ENCODE measurements at regions not wholly inside any gene's neighbourhood (a gene's known extent, or its start where the extent isn't known, plus 50 kb on each side); places are given as distances from the start of the nearest gene placed in this dataset.

DNA sequence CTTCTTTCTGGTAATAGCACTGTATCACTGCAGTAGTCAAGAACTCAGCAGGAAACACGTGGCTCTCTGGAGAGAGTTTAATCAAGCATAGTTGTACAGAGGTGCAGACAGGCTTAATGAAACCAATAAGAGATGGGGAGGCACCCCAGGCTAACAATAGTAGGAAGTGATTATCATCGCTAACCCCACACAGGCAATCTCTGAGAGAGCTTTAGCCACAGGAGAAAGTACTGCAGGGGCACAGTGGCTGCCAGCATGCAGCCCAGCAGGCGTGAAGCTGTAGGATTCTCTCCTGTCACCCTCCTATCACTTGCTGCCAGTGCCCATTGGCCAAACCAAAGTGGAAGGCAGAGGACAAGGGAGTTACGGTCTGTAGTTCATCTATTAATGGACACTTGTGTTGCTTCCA lies 450.0 kb upstream of the RASGEF1B start:
- DNase-seq = no peak

GRCh38 chr4:81919810-81920209 lies 448.1 kb upstream of the RASGEF1B start:
- DNase-seq = no peak

DNA sequence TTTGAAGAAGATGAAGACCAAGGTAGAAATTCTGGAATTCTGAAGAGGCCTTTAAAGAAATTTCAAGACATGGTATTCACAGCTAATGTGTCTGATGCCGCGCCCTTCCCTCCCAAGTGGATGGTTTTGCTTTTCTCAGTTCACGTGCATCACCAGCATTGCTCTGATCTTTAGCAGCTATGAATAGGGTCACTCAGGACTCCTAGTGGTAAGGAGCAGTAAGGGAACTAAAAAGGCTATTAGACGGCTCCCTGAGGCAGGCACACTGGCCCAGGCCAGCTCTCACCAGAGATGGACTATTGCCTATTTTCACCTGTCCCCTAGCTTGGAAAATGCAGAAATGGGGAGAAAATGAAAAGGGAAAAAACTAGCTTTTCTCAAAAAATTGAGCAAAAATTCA lies 447.5 kb upstream of the RASGEF1B start:
- DNase-seq = no peak

GRCh38 chr4:81915430-81915829 lies 443.7 kb upstream of the RASGEF1B start:
- DNase-seq = no peak

DNA sequence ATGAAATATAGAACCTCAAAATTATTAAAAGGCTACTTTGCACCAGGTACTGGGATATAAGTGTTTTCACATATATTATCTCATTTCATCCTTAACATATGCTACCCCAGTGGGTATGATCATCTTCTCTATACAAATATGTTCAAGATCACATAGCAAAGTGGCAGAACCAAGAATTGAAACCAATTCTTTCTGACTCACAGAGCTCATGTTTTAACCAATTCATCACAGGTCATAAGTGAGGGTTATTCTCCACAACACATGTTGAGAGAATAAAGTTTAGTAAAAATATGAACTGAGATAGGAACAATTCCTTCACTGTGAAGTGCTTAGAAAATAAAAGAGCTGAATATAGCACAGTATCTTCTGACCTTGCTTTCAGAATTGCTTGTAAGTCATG lies 442.9 kb upstream of the RASGEF1B start:
- DNase-seq = no peak

GRCh38 chr4:81913427-81913879 lies 441.7 kb upstream of the RASGEF1B start:
- DNase-seq = peak; percentile 45

GRCh38 chr4:81912376-81913030 lies 440.8 kb upstream of the RASGEF1B start:
- DNase-seq = no peak

DNA sequence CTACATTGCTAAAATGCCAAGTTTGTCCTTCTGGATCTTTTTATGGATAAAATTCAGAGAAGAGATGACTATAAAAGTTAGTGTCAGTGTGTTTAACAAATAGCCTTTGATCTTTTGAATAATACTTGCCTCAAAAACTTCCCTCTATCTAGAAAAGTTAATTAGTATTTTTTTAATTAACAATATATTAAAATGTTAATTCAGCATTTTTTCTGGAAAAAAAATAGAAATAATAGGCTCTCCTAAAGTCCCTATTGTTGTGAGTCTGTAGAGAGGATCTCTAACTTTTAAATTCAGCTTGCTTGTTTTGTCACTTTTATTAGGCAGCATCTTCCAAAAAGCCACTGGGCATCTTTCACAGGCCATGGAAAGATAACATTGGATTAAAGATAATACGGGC lies 435.2 kb upstream of the RASGEF1B start:
- no peak for DNase-seq

DNA sequence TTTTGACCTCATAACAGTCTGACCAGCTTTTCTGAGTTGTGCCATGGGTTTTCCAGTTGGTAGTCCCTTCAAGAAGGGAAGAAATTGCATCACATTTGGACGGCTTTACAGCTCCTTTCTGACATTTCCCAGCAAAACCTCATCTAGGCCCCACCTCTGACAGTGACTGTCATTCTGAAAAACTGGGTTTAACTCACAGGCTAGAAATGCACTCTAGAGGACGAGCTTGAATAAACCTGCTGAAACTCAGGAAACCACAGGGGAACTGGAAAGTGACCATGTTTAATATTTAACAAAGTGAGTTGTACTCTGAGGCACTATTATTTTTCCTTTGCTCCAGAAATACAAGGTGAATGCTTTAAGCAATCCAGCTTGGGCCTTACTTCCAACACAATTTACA lies 434.3 kb upstream of the RASGEF1B start:
- no peak for DNase-seq

- DNase-seq = no peak
Measured at GRCh38 chr4:81904121-81904520, 432.4 kb upstream of the RASGEF1B start.

DNA sequence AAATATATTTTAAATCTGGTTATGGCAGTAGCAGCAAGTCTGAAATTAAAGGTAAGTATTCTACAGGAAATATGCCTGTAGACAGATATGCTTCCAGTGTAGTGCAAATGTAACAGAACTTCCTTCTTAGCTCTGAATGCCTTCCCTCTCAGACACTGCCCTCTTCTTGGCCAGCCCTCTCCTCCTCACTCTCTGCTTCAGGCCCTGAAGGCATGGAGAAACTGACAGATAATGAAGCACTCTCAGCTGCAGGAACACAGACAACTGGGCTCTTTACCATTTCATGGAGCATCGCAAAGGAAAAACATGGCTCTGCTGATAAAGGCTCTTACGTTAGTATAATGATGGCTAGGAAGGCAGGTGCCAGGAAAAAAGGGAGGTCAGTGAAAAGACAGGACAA lies 431.5 kb upstream of the RASGEF1B start:
- DNase-seq = no peak

- DNase-seq = no peak
Measured at GRCh38 chr4:81898862-81899504, 427.3 kb upstream of the RASGEF1B start.

GRCh38 chr4:81896936-81897335 lies 425.2 kb upstream of the RASGEF1B start:
- DNase-seq = no peak

DNA sequence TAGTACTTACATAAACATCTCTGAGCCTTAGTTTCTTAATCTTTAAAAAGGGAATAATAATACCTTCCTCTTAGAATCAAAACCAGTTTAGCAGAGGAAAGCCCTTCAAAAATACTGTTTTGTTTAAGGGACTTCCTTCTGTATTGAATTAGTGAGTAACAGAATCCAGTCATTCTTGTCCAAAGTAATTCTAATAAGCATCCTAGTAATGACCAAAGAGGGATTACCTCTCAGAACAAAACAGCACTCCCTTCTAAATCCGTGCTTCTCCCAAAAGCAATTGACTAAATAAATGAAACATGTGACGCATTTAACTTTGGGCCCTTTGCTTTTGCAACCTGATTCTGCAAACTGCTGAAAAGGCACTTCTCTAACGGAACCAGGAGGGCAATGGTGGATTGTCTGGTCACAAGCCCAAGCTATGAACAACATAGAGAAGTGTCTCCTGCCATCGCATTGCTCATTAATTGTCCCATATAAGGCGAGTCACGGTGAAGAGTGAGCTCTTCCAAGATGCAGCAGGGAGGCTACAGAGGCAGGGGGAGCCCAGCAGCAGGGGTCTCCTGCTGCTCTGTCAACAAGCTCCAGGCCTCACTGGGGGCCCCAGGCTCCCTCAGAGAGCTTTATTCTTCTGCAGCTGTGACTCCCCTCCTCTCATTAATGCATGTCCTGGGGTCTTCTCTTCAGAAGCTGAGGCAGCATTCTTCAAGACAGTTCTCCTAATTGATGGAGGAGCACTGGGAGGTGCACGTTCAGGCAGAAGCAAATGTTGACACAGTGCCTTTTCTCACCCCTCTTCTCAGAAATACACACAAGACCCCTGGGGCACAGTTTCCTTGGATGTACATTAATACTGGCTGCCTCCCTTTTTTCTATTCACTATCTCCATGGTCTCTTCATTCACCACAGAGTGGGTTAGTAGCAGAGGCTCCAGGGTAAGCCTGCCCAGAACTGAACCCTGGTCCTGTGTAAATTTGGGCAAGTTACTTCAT lies 419.6 kb upstream of the RASGEF1B start:
- no peak for DNase-seq

GRCh38 chr4:81884986-81885385 lies 413.3 kb upstream of the RASGEF1B start:
- no peak for DNase-seq

DNA sequence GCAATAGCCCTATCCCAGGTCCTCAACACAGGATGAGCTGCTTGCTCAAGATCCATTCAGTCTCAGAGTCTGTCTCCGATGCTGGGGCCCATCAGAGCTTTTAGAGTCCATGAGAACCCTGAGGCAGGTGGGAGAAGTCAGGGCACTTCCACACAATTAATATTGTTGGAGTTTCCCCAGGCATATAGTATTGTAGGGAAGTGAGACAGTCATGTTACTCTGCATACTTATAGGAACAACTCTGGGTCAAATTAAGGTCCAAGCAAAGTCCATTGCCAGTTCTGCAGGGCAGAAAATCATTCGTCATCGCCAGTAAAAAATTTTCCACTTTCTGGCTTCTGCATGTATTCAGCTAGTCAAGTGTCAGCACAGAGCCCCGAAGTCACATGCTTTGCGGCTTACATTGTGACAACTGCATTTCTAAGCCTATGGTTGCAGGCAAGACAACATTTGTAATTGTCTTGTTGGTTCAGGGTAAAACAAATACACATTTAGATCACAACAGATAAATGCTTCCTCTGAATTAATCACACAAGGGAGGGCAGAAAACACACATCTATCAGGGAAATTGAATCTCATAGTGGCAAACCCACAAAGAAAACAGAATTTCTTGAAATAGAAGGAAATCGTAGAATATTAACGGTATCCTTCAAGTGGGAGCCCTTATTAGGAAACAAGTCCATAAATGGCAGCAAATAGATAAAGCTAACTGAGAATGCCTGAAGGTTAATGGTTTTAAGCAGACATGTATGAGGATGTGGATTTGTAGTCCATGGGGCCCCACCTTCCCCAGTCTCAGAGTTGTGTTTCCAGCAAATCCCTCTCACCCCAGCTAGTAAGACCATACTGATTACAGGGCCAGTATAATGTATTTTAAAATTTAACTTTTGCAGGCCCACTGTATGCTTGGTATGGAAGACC lies 412.1 kb upstream of the RASGEF1B start:
- DNase-seq = no peak

DNA sequence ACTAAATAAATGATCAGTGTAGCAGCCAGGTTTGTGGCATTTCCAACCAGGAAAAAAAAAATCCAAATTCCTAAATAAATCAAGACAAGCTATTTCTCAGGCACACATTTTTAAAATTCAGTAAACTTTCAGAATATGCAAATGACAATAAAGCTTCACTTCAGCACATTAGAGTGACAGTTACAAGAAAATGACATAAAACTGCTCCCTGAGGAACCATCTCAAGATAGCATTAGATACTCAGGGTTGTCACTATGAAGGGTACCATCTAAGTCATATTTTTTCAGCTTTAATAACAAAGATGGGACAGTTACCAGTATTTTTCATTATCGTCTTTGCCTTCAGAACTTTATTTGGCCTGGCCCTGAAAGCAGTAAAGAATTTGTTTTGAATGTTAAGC lies 411.3 kb upstream of the RASGEF1B start:
- no peak for DNase-seq

- DNase-seq = no peak
Measured at GRCh38 chr4:81881855-81882621, 410.3 kb upstream of the RASGEF1B start.

DNA sequence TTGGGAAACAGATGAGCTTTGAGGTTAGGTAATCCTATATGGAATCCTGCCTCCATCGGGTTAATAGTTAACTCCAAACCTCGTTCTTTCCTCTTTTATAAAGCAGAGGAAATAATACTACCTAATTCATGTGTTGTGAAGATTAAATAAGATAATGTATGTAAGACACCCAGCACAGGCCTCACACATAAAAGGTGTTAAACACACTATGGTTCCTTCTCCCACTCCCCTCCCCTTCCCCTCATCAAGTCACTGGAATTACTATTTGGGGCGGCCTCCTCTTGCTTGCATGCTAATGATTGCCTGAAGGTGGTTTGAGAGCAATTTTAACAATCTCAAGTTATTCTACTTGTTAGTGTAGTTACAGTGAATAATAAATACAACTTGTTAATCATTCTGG lies 404.4 kb upstream of the RASGEF1B start:
- DNase-seq = no peak

GRCh38 chr4:81874661-81875515 lies 403.2 kb upstream of the RASGEF1B start:
- DNase-seq = no peak

GRCh38 chr4:81870275-81870674 lies 398.6 kb upstream of the RASGEF1B start:
- DNase-seq = no peak
